ENCODE measurements at regions not wholly inside any gene's neighbourhood (a gene's known extent, or its start where the extent isn't known, plus 50 kb on each side); places are given as distances from the start of the nearest gene placed in this dataset.
A peak's percentile ranks its signal among the peaks of the same experiment; 100 is the strongest.
"Not testable (repeated sequence)": the region's sequence is repeated elsewhere in the genome, so short reads cannot be mapped to it uniquely, and the experiment has no call there.

DNA sequence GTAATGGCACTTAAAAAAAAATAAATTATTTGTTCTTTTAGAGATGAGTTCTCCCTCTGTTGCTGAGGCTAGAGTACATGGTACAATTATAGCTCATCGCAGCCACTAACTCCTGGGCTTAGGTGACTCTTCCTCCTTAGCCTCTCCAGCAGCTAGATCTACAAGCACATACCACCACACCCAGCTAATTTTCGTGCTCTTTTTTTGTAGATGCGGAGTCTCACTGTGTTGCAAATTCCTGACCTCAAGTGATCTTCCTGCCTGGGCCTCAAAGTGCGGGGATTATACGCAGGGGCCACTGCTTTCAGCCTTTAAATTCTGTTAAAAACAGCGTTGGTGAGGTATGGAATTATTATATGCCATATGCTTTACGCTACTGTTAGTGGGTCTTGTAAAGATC, 2034.0 kb downstream of the OLFM4 start:
- no peak for ATAC-seq

- ATAC-seq, result no peak
Observed at GRCh38 chr13:55067946-55068345, 2039.3 kb downstream of the OLFM4 start.

DNA sequence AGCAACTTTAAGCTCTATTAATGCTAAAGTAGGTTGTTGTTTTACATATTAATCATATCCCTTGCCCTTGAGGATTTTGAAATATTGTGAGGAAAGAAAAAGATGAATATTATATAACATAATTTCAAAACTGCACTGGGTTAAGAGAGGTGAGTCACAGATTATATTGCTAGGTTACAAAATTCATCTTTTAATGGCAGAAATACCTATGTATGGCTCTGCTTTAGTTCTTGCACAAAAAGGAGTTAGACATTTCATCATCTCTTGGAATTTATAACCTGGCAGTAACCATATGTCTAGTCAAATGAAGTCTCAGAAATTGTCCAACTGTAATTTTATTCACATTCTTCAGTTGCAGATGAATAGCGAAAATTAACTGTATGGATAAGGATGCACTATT, 2041.1 kb downstream of the OLFM4 start:
- ATAC-seq, result no peak

GRCh38 chr13:55073000-55073399, 2044.4 kb downstream of the OLFM4 start:
- no peak for ATAC-seq

DNA sequence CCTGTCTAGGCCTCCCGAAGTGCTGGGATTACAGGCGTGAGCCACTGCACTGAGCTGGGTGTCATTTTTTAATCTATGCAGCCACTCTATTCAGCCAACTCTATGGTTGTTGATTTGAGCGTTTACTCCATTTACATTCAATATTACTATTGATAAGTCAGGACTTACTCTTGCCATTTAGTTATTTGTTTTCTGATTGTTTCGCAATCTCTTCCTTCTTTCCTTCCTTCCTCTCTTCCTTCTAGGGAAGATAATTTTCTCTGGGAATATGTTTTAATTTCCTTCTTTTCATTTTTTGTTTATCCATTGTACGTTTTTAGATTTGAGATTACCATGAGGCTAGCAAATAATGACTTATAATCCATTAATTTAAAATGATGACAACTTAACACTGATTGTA, 2056.0 kb downstream of the OLFM4 start:
- no peak for ATAC-seq

GRCh38 chr13:55087085-55087484, 2053.6 kb upstream of the PRR20A start:
- ATAC-seq, result no peak

GRCh38 chr13:55090612-55091011, 2050.1 kb upstream of the PRR20A start:
- ATAC-seq, result no peak

DNA sequence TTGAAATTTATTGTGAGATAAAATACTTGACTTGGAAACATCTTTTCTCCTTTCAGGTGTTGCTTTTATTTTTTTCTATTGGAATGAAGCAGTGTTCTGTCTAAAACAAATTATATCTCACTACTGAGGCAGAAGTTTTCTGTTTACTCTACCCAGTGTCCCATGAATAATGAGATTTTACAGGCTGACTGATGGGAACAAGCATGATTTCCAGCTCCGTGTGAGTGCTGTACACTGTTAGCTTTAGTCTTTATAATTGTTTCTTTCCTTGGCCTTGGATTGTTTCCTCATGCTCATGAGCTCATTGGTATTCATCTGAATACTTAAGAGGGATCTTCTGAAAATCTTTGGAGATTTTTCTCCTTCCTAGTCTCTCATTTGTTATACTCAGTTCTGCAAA, 2049.5 kb upstream of the PRR20A start:
- no peak for ATAC-seq

DNA sequence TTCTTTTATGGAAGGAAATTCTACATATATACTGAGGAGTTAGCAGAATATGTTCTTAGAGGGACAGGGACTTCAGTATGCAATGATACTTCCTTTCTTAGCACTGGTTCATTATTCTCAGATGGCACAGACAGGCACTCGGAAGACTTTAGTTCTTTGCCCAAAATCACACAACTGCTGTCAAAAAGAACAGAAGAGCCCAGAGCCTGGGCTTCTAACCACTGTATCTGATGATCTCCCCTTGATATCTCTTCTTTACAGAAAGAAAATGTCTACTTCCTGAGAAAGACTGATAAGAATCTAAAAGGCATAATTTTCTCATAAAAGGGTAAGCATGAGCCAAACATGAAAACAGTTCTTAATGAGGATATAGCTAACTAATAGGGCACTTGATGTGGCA, 2034.2 kb upstream of the PRR20A start:
- no peak for ATAC-seq

DNA sequence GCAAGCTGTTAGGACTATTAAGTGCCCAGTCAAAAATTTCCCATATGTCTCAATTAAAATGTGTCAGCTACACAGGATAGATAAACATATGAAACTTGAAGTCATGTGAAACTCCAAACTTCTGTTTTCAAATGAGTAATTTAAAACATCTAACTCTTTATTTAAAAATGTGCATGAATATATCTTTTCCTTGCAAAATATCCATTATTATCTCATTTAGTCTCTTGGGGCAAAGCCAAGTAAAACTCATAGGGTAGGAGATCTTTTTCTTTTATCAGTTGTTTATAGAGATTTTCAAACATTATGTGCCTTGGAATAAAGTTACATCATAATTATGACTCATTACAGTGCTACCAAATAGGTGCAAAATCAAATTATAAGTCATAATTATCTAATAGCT, 2020.1 kb upstream of the PRR20A start:
- no peak for ATAC-seq

DNA sequence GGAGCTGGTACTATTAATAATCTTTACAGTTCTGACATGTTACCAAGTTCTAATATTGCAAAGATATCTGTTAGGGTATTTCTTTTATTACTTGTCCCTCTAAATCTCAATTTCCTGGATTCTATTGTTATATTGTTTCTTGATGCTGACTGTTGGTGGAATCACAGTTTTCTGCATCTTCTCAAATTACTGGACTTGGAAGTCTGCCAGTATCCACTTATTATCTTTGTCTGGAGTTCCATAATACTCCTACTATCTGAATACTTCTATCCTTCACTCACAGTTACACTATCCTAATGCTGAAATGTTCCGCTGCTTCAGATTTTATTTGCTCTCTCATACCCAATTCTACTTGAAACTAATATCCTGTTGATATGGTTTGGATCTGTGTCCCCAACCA, 1985.7 kb upstream of the PRR20A start:
- no peak for ATAC-seq

DNA sequence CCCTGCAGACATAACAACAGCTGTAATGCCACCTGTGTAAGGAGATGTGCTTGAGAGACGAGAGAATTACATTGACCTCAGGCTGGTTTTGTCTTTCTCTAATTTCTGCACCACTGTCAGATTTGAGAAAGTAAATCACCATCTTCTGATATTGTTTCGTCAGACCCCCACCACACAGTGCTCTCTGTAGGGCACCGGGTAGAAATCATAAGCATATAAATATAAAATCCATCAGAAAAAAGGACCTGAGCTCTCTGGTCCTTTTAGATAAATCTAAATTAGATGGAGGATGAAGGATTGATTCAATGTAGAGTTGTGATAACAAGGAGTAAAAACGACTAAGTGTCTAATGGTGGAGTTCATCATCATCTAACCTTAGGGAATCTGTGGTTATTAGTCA, 1981.0 kb upstream of the PRR20A start:
- ATAC-seq, result no peak

DNA sequence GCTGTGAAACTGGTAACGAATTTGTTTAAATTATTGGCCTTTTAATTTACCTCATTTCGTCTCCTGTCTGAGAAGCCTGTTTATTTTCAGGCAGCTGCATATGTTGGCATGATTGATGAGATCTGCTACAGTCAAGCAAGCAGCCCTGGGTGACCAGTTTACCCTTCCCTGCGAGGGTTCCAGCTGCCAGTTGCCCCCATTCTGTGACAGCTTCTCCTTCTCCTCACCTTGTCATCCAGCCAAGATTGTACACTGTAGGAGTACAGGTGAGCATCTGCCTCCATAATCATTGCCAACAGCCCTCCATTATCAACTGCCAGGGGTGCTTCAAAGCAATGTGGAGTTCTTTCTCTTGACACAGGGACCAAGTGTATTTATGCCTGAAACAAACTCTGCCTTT, 1979.9 kb upstream of the PRR20A start:
- no peak for ATAC-seq

GRCh38 chr13:55178582-55178981, 1962.1 kb upstream of the PRR20A start:
- ATAC-seq, result not testable (repeated sequence)

- no peak for ATAC-seq
Observed at GRCh38 chr13:55190996-55191395, 1949.7 kb upstream of the PRR20A start.

GRCh38 chr13:55199134-55199533, 1941.6 kb upstream of the PRR20A start:
- ATAC-seq, result no peak

GRCh38 chr13:55214841-55215345, 1925.8 kb upstream of the PRR20A start:
- no peak for ATAC-seq

GRCh38 chr13:55219538-55219937, 1921.2 kb upstream of the PRR20A start:
- no peak for ATAC-seq

- ATAC-seq, result no peak
Observed at GRCh38 chr13:55229906-55230569, 1910.7 kb upstream of the PRR20A start.

GRCh38 chr13:55230570-55230908, 1910.2 kb upstream of the PRR20A start:
- no peak for ATAC-seq

- no peak for ATAC-seq
Observed at GRCh38 chr13:55234311-55234710, 1906.4 kb upstream of the PRR20A start.

DNA sequence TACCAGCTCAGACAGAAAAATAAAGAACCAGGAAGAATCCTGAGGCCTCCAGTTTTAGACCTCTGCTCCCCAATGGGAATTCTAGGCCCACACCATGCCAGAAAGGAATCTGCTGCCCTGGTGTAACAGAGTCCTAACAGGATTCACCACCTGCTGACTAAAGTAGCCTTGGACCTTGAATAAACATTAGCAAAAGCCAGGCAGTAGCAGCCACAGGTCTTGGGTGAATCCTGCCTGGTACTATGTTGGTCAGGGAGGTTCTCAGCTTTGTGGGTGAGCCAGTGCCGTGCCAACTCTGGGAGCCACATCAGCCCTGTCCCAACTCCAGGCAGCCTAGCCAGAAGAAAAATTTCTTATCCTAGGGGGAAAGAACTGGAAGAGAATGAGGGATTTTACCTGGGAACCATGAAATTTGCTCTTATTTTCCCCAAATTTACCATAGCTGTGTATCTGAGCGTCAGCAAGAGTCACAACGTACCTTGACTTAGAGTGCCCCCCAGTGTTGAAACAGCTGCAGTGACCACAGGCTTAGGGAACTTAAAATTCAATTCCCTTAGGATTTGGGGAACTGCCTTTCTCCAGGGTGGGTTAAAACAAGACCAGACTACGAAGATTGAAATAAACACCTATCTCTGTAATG, 1895.6 kb upstream of the PRR20A start:
- peak; percentile 47 for ATAC-seq

DNA sequence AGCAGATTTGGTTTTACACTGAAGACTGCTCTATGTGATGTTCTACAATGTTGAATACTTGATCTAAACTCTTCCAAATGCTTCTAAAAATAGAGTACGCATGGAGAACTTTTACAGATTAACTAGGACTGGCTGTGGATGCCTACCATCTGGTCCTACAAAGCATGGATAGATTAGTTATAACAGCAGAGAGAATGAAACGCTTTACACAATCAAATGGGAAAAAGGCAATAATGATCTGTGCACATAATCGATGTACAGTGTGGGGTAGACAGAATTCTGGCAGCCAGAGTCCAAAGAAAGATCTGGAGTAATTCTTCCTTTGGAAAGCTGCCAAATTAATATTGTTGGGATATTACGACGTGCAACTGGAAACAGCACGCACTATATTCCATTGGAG, 1885.5 kb upstream of the PRR20A start:
- no peak for ATAC-seq

DNA sequence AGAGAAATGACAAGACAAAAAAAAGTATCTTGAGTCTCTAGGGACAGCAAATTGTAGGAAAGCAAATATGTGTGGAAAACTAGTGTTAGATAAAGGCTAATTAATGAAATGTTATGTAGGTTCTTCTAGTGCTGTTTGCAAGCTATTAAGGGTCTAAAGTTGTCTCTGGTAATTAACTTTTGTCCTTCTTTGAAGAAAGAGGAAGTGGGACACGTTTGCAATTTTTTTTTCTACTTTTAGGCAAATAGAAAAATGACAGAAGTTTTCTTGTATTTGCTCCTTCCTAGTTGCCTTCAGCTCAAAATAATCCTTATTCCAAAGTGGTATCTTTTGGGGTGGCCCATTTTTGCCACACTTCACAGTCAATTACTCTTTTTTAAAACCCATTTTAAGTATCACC, 1877.7 kb upstream of the PRR20A start:
- no peak for ATAC-seq

DNA sequence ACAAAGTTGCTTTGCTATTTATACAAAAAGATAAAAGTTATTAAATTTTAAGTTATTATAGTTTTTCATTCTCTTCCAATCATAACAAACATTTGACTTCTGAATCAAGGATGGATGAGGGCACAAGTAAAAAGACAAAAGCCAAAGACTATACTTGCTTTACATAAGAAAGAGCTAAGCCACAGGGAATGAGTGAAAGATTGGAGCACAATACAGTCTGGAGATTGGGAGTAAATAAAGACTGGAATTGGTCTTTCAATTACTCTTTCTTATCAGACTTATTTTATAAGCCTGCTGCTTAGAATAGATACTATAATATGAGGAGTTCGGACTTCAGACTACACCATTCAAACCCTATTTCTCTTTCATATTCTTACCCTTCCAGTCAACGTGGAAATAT, 1874.1 kb upstream of the PRR20A start:
- ATAC-seq, result no peak
